Upper lobe of right lung (tissue), 1 donor: ENCODE measurements at regions not wholly inside any gene's neighbourhood (a gene's known extent, or its start where the extent isn't known, plus 50 kb on each side); places are given as distances from the start of the nearest gene placed in this dataset.

Experiments
- ATAC-seq: fragments of 200-7000 bp; cut with Tn5 transposase; one replicate; pipeline ENCODE4 v1.9.1; 2020; ENCODE audit warnings: mild to moderate bottlenecking, moderate library complexity
- DNase-seq: peaks from one replicate; pipeline ENCODE4 v3.0.0-alpha.2; 2020
- H3K27ac ChIP-seq: fragments of 200-600 bp; one replicate; pipeline ENCODE4 v1.8.0; 2022
- H3K27me3 ChIP-seq: fragments of 200-600 bp; one replicate; pipeline ENCODE4 v1.8.0; 2022; ENCODE audit warnings: mild to moderate bottlenecking
- H3K36me3 ChIP-seq: fragments of 200-600 bp; one replicate; pipeline ENCODE4 v1.8.0; 2022
- H3K4me1 ChIP-seq: fragments of 200-600 bp; one replicate; pipeline ENCODE4 v1.8.0; 2022
- H3K4me3 ChIP-seq: fragments of 200-600 bp; one replicate; pipeline ENCODE4 v1.8.0; 2022; ENCODE audit warnings: mild to moderate bottlenecking
- H3K9me3 ChIP-seq: fragments of 200-600 bp; one replicate; pipeline ENCODE4 v1.8.0; 2022
- intact Hi-C: fragments of 100-400 bp; cut with DNase I; formaldehyde crosslinking; loops from one replicate; pipeline ENCODE4 v1.11.0; 2022
- TF ChIP-seq, protein P1 (sequence below): fragments of 200-600 bp; IDR thresholded peaks from one replicate; pipeline ENCODE4 v1.8.0; 2022; ENCODE audit warnings: antibody characterized with exemption
- donor health status: DM: no; HTN: yes; CAD: no; lungs with severe emphysema.

DNA sequence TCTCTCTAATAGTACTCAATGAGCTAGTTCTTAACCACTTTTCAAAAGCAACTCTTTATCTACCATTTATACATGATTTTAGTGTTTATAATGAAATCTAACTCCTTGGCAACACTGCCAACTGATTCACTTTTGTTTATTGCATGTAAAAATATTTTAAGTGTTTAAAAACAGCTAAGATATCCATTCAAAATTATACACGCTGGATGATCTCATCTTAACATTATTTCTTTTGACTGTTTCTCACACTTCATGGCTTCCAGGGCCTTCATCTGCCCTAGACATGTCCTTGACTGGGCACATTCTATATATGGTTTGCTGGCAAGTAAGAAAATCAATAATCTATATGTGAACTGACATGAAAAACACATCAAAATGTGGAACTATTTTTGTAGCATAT, 414.6 kb upstream of the LUZP2 start:
- no peaks in the 10 kb centered on the region for H3K27me3 ChIP-seq
- ATAC-seq (no peak), DNase-seq (no peak)
- intact Hi-C loops = no loop called here
- TF ChIP-seq, protein P1, sequence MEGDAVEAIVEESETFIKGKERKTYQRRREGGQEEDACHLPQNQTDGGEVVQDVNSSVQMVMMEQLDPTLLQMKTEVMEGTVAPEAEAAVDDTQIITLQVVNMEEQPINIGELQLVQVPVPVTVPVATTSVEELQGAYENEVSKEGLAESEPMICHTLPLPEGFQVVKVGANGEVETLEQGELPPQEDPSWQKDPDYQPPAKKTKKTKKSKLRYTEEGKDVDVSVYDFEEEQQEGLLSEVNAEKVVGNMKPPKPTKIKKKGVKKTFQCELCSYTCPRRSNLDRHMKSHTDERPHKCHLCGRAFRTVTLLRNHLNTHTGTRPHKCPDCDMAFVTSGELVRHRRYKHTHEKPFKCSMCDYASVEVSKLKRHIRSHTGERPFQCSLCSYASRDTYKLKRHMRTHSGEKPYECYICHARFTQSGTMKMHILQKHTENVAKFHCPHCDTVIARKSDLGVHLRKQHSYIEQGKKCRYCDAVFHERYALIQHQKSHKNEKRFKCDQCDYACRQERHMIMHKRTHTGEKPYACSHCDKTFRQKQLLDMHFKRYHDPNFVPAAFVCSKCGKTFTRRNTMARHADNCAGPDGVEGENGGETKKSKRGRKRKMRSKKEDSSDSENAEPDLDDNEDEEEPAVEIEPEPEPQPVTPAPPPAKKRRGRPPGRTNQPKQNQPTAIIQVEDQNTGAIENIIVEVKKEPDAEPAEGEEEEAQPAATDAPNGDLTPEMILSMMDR = no peak
- no peaks in the 10 kb centered on the region for H3K4me1 ChIP-seq
- H3K9me3 ChIP-seq = no peaks in the 10 kb centered on the region
- H3K4me3 ChIP-seq = no peak overlapping the region
- H3K27ac ChIP-seq = no peak overlapping the region
- no peaks in the 10 kb centered on the region for H3K36me3 ChIP-seq

GRCh38 chr11:24082860-24083259, 414.0 kb upstream of the LUZP2 start:
- no peaks in the 10 kb centered on the region for H3K4me1 ChIP-seq
- H3K36me3 ChIP-seq = no peaks in the 10 kb centered on the region
- ATAC-seq = no peak
- TF ChIP-seq, protein P1 = no peak
- H3K9me3 ChIP-seq = no peaks in the 10 kb centered on the region
- no peak for DNase-seq
- no peak overlapping the region for H3K4me3 ChIP-seq
- no peaks in the 10 kb centered on the region for H3K27me3 ChIP-seq
- intact Hi-C loops = no loop called here
- no peak overlapping the region for H3K27ac ChIP-seq

DNA sequence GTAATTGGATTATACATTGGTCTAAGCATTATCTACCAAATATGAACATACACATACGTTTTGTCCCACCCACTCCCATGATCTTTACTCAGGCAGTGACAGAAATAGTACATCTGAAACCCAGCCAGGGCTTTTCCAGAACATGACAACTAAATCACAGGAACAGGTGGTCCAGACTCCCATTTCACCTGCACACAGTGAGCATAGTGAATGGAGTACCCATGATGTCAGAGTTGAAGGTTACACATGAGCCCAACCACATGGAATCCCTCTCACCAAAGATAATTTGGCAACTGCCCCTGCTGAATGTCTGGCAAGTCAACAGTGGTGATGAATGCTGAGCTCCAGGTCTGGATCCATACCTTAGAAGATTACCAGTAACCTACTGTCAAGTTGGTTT, 411.9 kb upstream of the LUZP2 start:
- Histone ChIP-seq H3K4me3 (no peak overlapping the region), H3K9me3 (no peaks in the 10 kb centered on the region), H3K36me3 (no peaks in the 10 kb centered on the region), H3K4me1 (no peaks in the 10 kb centered on the region), H3K27me3 (no peaks in the 10 kb centered on the region), H3K27ac (no peak overlapping the region)
- TF ChIP-seq, protein P1 = no peak
- DNase-seq (no peak), ATAC-seq (no peak)
- intact Hi-C loops = no loop called here

DNA sequence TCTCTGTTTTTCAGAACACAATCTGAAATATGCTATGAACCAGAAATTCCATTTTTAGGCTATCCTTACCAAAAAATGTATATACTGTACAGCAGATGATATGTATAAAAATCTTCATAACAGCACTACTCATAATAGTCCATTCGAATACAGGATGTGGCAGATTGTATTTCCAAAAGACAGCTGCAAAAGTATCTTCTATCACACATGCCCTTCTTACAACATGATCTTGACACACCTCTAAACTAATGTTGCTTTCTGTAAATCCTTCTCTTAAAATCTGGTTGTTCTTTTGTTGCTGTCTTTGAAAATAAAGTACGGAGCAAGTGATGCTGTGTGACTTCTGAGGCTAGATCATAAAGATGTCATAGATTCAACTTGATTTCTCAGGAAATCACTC, 409.9 kb upstream of the LUZP2 start:
- no peaks in the 10 kb centered on the region for H3K36me3 ChIP-seq
- no peak overlapping the region for H3K27ac ChIP-seq
- no peaks in the 10 kb centered on the region for H3K4me1 ChIP-seq
- no peaks in the 10 kb centered on the region for H3K9me3 ChIP-seq
- ATAC-seq (no peak), DNase-seq (no peak)
- no peak overlapping the region for H3K4me3 ChIP-seq
- TF ChIP-seq, protein P1 = no peak
- no peaks in the 10 kb centered on the region for H3K27me3 ChIP-seq
- intact Hi-C loops = no loop called here

DNA sequence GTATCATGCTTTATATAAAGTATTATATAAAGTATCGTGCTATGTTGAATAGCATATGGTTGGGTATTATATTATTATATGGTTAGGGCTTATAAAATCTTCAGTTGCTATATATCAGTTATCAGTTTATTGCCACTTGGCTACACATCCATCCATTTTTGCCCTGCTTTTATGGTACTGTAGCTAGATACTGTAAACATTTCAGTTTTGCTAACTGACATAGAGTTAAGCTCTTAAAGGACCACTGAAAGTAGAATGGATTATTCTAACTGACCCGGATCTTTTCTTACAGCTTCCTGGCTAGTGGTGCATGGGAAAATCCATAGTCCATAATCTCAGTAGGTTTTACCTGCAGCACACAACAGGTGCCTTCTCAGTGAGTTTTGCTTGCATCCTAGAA, 405.3 kb upstream of the LUZP2 start:
- ATAC-seq = no peak

GRCh38 chr11:24093375-24093774, 403.5 kb upstream of the LUZP2 start:
- H3K9me3 ChIP-seq = no peaks in the 10 kb centered on the region
- H3K4me1 ChIP-seq = no peaks in the 10 kb centered on the region
- no peak for DNase-seq
- TF ChIP-seq, protein P1 = no peak
- intact Hi-C loops = no loop called here
- H3K4me3 ChIP-seq = no peak overlapping the region
- no peaks in the 10 kb centered on the region for H3K27me3 ChIP-seq
- no peak overlapping the region for H3K27ac ChIP-seq
- no peak for ATAC-seq
- H3K36me3 ChIP-seq = no peaks in the 10 kb centered on the region

More for the DNA sequence above, 405.3 kb upstream of the LUZP2 start:
- Histone ChIP-seq H3K27me3 (no peaks in the 10 kb centered on the region), H3K4me3 (no peak overlapping the region), H3K36me3 (no peaks in the 10 kb centered on the region), H3K4me1 (no peaks in the 10 kb centered on the region), H3K27ac (no peak overlapping the region), H3K9me3 (no peaks in the 10 kb centered on the region)
- DNase-seq = no peak
- TF ChIP-seq, protein P1 = no peak
- intact Hi-C loops = no loop called here
